ENCODE measurements at regions not wholly inside any gene's neighbourhood (a gene's known extent, or its start where the extent isn't known, plus 50 kb on each side); places are given as distances from the start of the nearest gene placed in this dataset.

GRCh38 chr3:22942981-22943380, 260.1 kb upstream of the UBE2E2 start:
- DNase-seq = no peak

- no peak for DNase-seq
Measured at GRCh38 chr3:22947851-22948250, 255.3 kb upstream of the UBE2E2 start.

GRCh38 chr3:22951910-22952309, 251.2 kb upstream of the UBE2E2 start:
- DNase-seq = no peak

- no peak for DNase-seq
Measured at GRCh38 chr3:22952860-22953259, 250.3 kb upstream of the UBE2E2 start.

- no peak for DNase-seq
Measured at GRCh38 chr3:22959593-22959992, 243.5 kb upstream of the UBE2E2 start.

- peak; percentile 58 for DNase-seq
Measured at GRCh38 chr3:22960105-22960984, 242.8 kb upstream of the UBE2E2 start.

GRCh38 chr3:22962244-22962643, 240.9 kb upstream of the UBE2E2 start:
- DNase-seq = no peak

GRCh38 chr3:22966349-22966748, 236.8 kb upstream of the UBE2E2 start:
- DNase-seq = no peak

- no peak for DNase-seq
Measured at GRCh38 chr3:22969276-22969675, 233.9 kb upstream of the UBE2E2 start.

- DNase-seq = no peak
Measured at GRCh38 chr3:22971497-22971896, 231.6 kb upstream of the UBE2E2 start.

GRCh38 chr3:22977042-22977441, 226.1 kb upstream of the UBE2E2 start:
- no peak for DNase-seq

GRCh38 chr3:22977650-22978289, 225.4 kb upstream of the UBE2E2 start:
- DNase-seq = no peak

GRCh38 chr3:22979581-22979980, 223.5 kb upstream of the UBE2E2 start:
- no peak for DNase-seq

- DNase-seq = no peak
Measured at GRCh38 chr3:22980346-22980745, 222.8 kb upstream of the UBE2E2 start.

GRCh38 chr3:22981166-22981565, 222.0 kb upstream of the UBE2E2 start:
- DNase-seq = no peak

GRCh38 chr3:22981861-22982260, 221.3 kb upstream of the UBE2E2 start:
- no peak for DNase-seq

GRCh38 chr3:22982981-22983587, 220.0 kb upstream of the UBE2E2 start:
- no peak for DNase-seq

GRCh38 chr3:22986958-22987357, 216.2 kb upstream of the UBE2E2 start:
- no peak for DNase-seq

- no peak for DNase-seq
Measured at GRCh38 chr3:22988566-22988965, 214.6 kb upstream of the UBE2E2 start.

- DNase-seq = no peak
Measured at GRCh38 chr3:22989716-22990115, 213.4 kb upstream of the UBE2E2 start.

- DNase-seq = no peak
Measured at GRCh38 chr3:22990291-22991200, 212.6 kb upstream of the UBE2E2 start.

GRCh38 chr3:22994781-22995180, 208.3 kb upstream of the UBE2E2 start:
- no peak for DNase-seq
